CD4-positive, alpha-beta T cell (primary cell): ENCODE measurements at regions not wholly inside any gene's neighbourhood (a gene's known extent, or its start where the extent isn't known, plus 50 kb on each side); places are given as distances from the start of the nearest gene placed in this dataset.

ENCODE experiments used
- ATAC-seq: fragments of 200-7000 bp; cut with Tn5 transposase; one replicate; pipeline ENCODE4 v1.10.0; 2022; ENCODE audit warnings: mild to moderate bottlenecking; ENCODE audit not compliant: poor library complexity
- CTCF ChIA-PET: fragments of 350-600 bp; sonication (Branson Sonifier 250); formaldehyde crosslinking; loops from one replicate; lab custom pipeline; 2021; ENCODE audit warnings: antibody characterized with exemption, inconsistent platforms; lab: Charles Lee
- POLR2A ChIA-PET: fragments of 350-600 bp; sonication (Branson Sonifier 250); formaldehyde crosslinking; loops from one replicate; lab custom pipeline; 2021; ENCODE audit warnings: antibody characterized with exemption, inconsistent platforms; lab: Charles Lee
- DNase-seq, 14 experiments: peaks; one replicate each; pipeline ENCODE4 v3.0.0-alpha.2; 2013 to 2020; ENCODE audit warnings: mixed read lengths in 2 of 14
- H3K27ac ChIP-seq, 2 donors: one replicate each; pipeline versions ENCODE4 v1.5.1 to v1.7.0; 2013; ENCODE audit warnings: low read length in 2 of 2, low read depth in 1 of 2, mild to moderate bottlenecking in 1 of 2
- H3K27me3 ChIP-seq, 2 experiments: 1 replicate in 1 of 2; 2 replicates in 1 of 2; pipeline versions ENCODE4 v1.6.1 to v1.7.0; 2013; ENCODE audit warnings: low read length in 2 of 2, control low read depth in 1 of 2, mild to moderate bottlenecking in 1 of 2, moderate library complexity in 1 of 2; ENCODE audit not compliant: insufficient read depth in 2 of 2, control insufficient read depth in 1 of 2
- H3K36me3 ChIP-seq: one replicate; pipeline ENCODE4 v1.6.1; 2013; ENCODE audit warnings: low read length, control low read depth; ENCODE audit not compliant: insufficient read depth
- H3K4me1 ChIP-seq: one replicate; pipeline ENCODE4 v1.6.1; 2013; ENCODE audit warnings: low read length, control low read depth; ENCODE audit not compliant: insufficient read depth
- H3K4me3 ChIP-seq: one replicate; pipeline ENCODE4 v1.5.1; 2013; ENCODE audit warnings: mild to moderate bottlenecking, low read length, moderate library complexity
- H3K9me3 ChIP-seq, 2 experiments: 1 replicate in 1 of 2; 2 replicates in 1 of 2; pipeline versions ENCODE4 v1.6.1 to v1.7.0; 2013; ENCODE audit warnings: low read length in 2 of 2, mild to moderate bottlenecking in 2 of 2, control low read depth in 1 of 2, moderate library complexity in 1 of 2; ENCODE audit not compliant: control insufficient read depth in 1 of 2, insufficient read depth in 1 of 2
- H3K27ac Mint-ChIP-seq: one replicate; pipeline ENCODE4 v1.8.0; 2020; ENCODE audit warnings: mixed read lengths
- H3K27me3 Mint-ChIP-seq: one replicate; pipeline ENCODE4 v1.8.0; 2021; ENCODE audit warnings: mixed read lengths
- H3K36me3 Mint-ChIP-seq: one replicate; pipeline ENCODE4 v1.8.0; 2021; ENCODE audit warnings: low read depth, mixed read lengths
- H3K4me1 Mint-ChIP-seq: one replicate; pipeline ENCODE4 v1.8.0; 2021; ENCODE audit warnings: low read depth, mixed read lengths
- H3K4me3 Mint-ChIP-seq: one replicate; pipeline ENCODE4 v1.8.0; 2020; ENCODE audit warnings: mild to moderate bottlenecking, mixed read lengths
- H3K9me3 Mint-ChIP-seq: one replicate; pipeline ENCODE4 v1.8.0; 2020; ENCODE audit warnings: mixed read lengths
- intact Hi-C, 2 experiments: fragments of 100-400 bp; cut with DNase I in 1 of 2; cut with micrococcal nuclease in 1 of 2; formaldehyde crosslinking; loops; one replicate each; pipeline versions ENCODE4 v1.15.1 to v1.9.0; 2023 to 2025; cut with DNase I, micrococcal nuclease
- TF ChIP-seq, protein P1 (sequence below): fragments of 200-600 bp; IDR thresholded peaks from one replicate; pipeline ENCODE4 v1.8.0; 2022; ENCODE audit warnings: antibody characterized with exemption, mild to moderate bottlenecking

DNA sequence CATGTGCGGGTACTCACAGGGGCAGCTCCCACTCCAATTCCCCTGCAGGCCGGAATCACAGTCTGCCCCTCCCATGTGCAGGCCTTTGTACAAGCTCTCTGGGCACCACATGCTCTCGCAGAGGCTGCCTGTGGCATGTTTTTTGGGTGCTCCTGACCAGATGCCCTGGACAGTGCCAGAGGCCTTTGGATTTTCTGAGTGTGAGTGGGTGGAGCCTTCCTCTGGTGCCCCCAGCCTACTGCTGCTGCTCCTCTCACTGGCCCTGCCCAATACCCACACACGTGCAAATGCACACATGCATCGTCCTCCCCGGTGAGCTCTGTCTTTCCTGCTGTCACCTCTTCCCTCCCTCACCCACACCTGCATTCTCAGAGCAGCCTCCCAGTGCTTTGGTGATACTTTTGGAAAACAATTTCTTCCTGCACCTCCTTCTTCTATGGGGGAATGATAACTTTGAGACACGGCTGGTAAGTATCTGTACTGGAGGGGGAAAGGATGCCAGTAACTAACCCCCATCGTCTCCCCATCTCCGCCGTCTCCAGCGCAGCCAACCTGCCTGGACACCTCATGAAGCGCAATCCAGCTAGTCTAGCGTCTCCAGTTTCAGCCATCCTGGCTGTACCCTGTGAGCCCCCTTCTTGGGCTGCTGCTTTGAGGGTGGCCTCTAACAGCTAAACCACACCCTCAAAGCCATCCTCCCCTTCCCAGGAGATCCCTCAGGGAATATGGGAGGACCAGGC is 229.4 kb upstream of the TOPAZ1 start:
- Mint-ChIP-seq H3K4me1 (no peaks in the 10 kb centered on the region), H3K27ac (no peak overlapping the region), H3K9me3 (no peaks in the 10 kb centered on the region), H3K27me3 (peaks cover 53% of the 10 kb centered on the region), H3K36me3 (no peaks in the 10 kb centered on the region), H3K4me3 (no peak overlapping the region)
- TF ChIP-seq, protein P1, sequence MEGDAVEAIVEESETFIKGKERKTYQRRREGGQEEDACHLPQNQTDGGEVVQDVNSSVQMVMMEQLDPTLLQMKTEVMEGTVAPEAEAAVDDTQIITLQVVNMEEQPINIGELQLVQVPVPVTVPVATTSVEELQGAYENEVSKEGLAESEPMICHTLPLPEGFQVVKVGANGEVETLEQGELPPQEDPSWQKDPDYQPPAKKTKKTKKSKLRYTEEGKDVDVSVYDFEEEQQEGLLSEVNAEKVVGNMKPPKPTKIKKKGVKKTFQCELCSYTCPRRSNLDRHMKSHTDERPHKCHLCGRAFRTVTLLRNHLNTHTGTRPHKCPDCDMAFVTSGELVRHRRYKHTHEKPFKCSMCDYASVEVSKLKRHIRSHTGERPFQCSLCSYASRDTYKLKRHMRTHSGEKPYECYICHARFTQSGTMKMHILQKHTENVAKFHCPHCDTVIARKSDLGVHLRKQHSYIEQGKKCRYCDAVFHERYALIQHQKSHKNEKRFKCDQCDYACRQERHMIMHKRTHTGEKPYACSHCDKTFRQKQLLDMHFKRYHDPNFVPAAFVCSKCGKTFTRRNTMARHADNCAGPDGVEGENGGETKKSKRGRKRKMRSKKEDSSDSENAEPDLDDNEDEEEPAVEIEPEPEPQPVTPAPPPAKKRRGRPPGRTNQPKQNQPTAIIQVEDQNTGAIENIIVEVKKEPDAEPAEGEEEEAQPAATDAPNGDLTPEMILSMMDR = no peak
- intact Hi-C loops = no loop called here
- Histone ChIP-seq H3K4me1 (no peaks in the 10 kb centered on the region), H3K27ac (no peak overlapping the region), H3K27me3 (peaks cover 5% of the 10 kb centered on the region in 2 experiments), H3K4me3 (no peak overlapping the region), H3K9me3 (no peaks in the 10 kb centered on the region), H3K36me3 (no peaks in the 10 kb centered on the region)
- no peak for ATAC-seq
- ChIA-PET CTCF (no interaction called here), POLR2A (no interaction called here)
- DNase-seq = no peak

DNA sequence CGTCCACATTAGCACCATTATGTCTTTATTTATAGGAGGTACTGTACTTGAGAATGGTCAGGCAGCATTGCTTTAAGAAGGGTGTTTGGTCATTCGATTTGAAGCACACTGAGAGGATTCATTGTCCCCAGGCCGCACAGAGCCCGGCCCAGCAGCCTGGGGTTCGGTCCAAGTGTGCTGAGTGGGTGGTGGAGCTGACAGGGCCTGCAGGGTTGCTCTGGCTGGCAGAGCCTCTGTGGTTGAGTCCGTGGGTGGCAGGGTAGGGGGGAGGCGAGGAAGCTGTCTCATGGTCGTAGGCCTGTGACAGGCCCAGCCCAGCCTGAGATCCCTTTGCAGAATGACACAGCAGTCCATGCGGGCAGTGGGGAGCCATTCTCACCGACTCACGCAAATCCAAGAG is 227.7 kb upstream of the TOPAZ1 start:
- Mint-ChIP-seq H3K27me3 (peaks cover 50% of the 10 kb centered on the region), H3K36me3 (no peaks in the 10 kb centered on the region), H3K27ac (no peak overlapping the region), H3K9me3 (no peaks in the 10 kb centered on the region), H3K4me3 (no peak overlapping the region), H3K4me1 (no peaks in the 10 kb centered on the region)
- no peak overlapping the region for H3K27ac ChIP-seq
- no peaks in the 10 kb centered on the region for H3K36me3 ChIP-seq
- no peaks in the 10 kb centered on the region for H3K9me3 ChIP-seq
- TF ChIP-seq, protein P1 = no peak
- DNase-seq (no peak), ATAC-seq (no peak)
- ChIA-PET POLR2A (no interaction called here), CTCF (no interaction called here)
- peaks cover 5 to 7% of the 10 kb centered on the region in 2 experiments for H3K27me3 ChIP-seq
- no peaks in the 10 kb centered on the region for H3K4me1 ChIP-seq
- no peak overlapping the region for H3K4me3 ChIP-seq
- intact Hi-C loops = no loop called here

DNA sequence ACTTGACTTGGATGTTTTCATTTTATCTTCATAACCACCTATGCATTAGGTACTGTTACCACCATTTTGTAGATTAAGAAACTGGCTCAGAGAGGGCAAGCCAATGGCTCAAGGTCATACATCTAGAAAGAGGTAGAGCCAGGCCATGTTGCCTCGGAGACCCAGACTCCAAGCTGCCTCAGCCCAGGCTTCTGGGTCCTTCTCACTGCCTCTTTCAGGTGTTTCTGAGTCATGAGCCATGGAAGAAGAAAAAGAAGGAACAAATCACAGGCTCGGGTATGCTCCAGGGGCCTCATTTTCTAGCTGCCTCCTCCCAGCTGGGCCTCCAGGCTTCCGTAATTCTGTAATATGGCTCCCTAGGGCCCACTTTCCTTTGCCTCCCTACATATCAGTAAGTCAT is 226.5 kb upstream of the TOPAZ1 start:
- ChIA-PET CTCF (no interaction called here), POLR2A (no interaction called here)
- TF ChIP-seq, protein P1 = no peak
- intact Hi-C loops = no loop called here
- no peaks in the 10 kb centered on the region for H3K36me3 Mint-ChIP-seq
- Histone ChIP-seq H3K36me3 (no peaks in the 10 kb centered on the region), H3K9me3 (no peaks in the 10 kb centered on the region), H3K27ac (no peak overlapping the region), H3K4me3 (no peak overlapping the region), H3K27me3 (peaks cover 13 to 14% of the 10 kb centered on the region in 2 experiments), H3K4me1 (no peaks in the 10 kb centered on the region)
- no peak overlapping the region for H3K4me3 Mint-ChIP-seq
- no peak for DNase-seq
- no peak for ATAC-seq
- peaks cover 53% of the 10 kb centered on the region for H3K27me3 Mint-ChIP-seq
- no peak overlapping the region for H3K27ac Mint-ChIP-seq
- H3K9me3 Mint-ChIP-seq = no peaks in the 10 kb centered on the region
- H3K4me1 Mint-ChIP-seq = no peaks in the 10 kb centered on the region
